ENCODE measurements at regions not wholly inside any gene's neighbourhood (a gene's known extent, or its start where the extent isn't known, plus 50 kb on each side); places are given as distances from the start of the nearest gene placed in this dataset.

GRCh38 chr6:169982461-169983386 lies 231.3 kb downstream of the ERMARD start:
- H3K27ac ChIP-seq = no peak overlapping the region
- TF ChIP-seq CTCF (conservative IDR thresholded peaks at IDR 0.05) (no peak), ZFX (IDR thresholded peaks at IDR 0.05) (no peak)

- no peak overlapping the region for H3K27ac ChIP-seq
- TF ChIP-seq CTCF (conservative IDR thresholded peaks at IDR 0.05) = no peak
- no peak for TF ChIP-seq ZFX (IDR thresholded peaks at IDR 0.05)
Observed at GRCh38 chr6:169981969-169982368, 230.5 kb downstream of the ERMARD start.

- H3K27ac ChIP-seq = no peak overlapping the region
- TF ChIP-seq CTCF (conservative IDR thresholded peaks at IDR 0.05) (no peak), ZFX (IDR thresholded peaks at IDR 0.05) (no peak)
Observed at GRCh38 chr6:169981568-169981967, 230.1 kb downstream of the ERMARD start.

GRCh38 chr6:169980826-169981450 lies 229.5 kb downstream of the ERMARD start:
- no peak overlapping the region for H3K27ac ChIP-seq
- TF ChIP-seq ZFX (IDR thresholded peaks at IDR 0.05) = no peak
- TF ChIP-seq CTCF (conservative IDR thresholded peaks at IDR 0.05) = no peak

GRCh38 chr6:169979873-169980432 lies 228.5 kb downstream of the ERMARD start:
- H3K27ac ChIP-seq = no peak overlapping the region
- TF ChIP-seq ZFX (IDR thresholded peaks at IDR 0.05) = no peak
- TF ChIP-seq CTCF (conservative IDR thresholded peaks at IDR 0.05) = no peak

GRCh38 chr6:169978615-169979161 lies 227.3 kb downstream of the ERMARD start:
- no peak for TF ChIP-seq ZFX (IDR thresholded peaks at IDR 0.05)
- no peak overlapping the region for H3K27ac ChIP-seq

GRCh38 chr6:169977434-169978265 lies 226.2 kb downstream of the ERMARD start:
- H3K27ac ChIP-seq = no peak overlapping the region
- TF ChIP-seq CTCF (conservative IDR thresholded peaks at IDR 0.05) (no peak), ZFX (IDR thresholded peaks at IDR 0.05) (no peak)

All from C4-2B (cell line).